K562 (cell line): ENCODE measurements at regions not wholly inside any gene's neighbourhood (a gene's known extent, or its start where the extent isn't known, plus 50 kb on each side); places are given as distances from the start of the nearest gene placed in this dataset.

Experiments used
- ATAC-seq: fragments of 200-7000 bp; cut with Tn5 transposase; 3 replicates; pipeline ENCODE4 v1.9.1; 2020; ENCODE audit warnings: moderate library complexity
- BruUV-seq: library from RNA; stranded (reverse); fragments of 400-500 nt; replicated peaks from 2 replicates; lab custom pipeline; 2021; lab: Mats Ljungman, UMichigan
- CTCF ChIA-PET: fragments of 300-600 bp; formaldehyde crosslinking; extraction: SDS; loops from one replicate; lab custom pipeline; 2021; ENCODE audit warnings: low intra/inter-chr PET ratio; lab: Yijun Ruan, JAX
- POLR2A ChIA-PET: fragments of 300-600, 350-650 bp; sonication (Branson Sonifier 250); formaldehyde crosslinking; extraction: SDS; loops from one replicate; lab custom pipeline; 2021; ENCODE audit warnings: antibody characterized with exemption, inconsistent platforms; lab: Yijun Ruan, JAX
- DNase-seq, 4 experiments: peaks; one replicate each; pipeline versions ENCODE4 v3.0.0 to v3.0.0-alpha.2; 2011 to 2018; ENCODE audit warnings: low spot score in 3 of 4, mixed read lengths in 3 of 4; ENCODE audit errors: extremely low read depth in 1 of 4
- FAIRE-seq: peaks from 2 replicates; lab custom pipeline; 2011; peaks lifted over from hg19 to GRCh38; lab: Jason Lieb, UNC
- H2AFZ ChIP-seq: 2 replicates; pipeline ENCODE4 v1.6.0; 2011; ENCODE audit warnings: low read depth, low read length, control low read depth, inconsistent platforms
- H3K27ac ChIP-seq: fragments of 200-600 bp; 3 replicates; pipeline ENCODE4 v1.8.0; 2011; ENCODE audit warnings: low read depth, mild to moderate bottlenecking, control low read depth, inconsistent platforms, low read length, moderate library complexity, mixed read lengths; ENCODE audit errors: extremely low read depth
- H3K27me3 ChIP-seq, 2 experiments: fragments of 300-600 bp in 1 of 2; 2 replicates in 1 of 2; 3 replicates in 1 of 2; pipeline versions ENCODE4 v1.6.0 to v1.8.0; 2011; ENCODE audit warnings: inconsistent platforms in 2 of 2, low read length in 2 of 2, mild to moderate bottlenecking in 1 of 2, mixed read lengths in 1 of 2, moderate library complexity in 1 of 2; ENCODE audit not compliant: control insufficient read depth in 2 of 2, insufficient read depth in 2 of 2
- H3K36me3 ChIP-seq: fragments of 300-600 bp; 3 replicates; pipeline ENCODE4 v1.8.0; 2011; ENCODE audit warnings: mild to moderate bottlenecking, low read length, inconsistent platforms; ENCODE audit not compliant: control insufficient read depth, insufficient read depth
- H3K4me1 ChIP-seq, 2 experiments: fragments of 200-600 bp in 1 of 2; replicated peaks in 1 of 2; 2 replicates in 1 of 2; 3 replicates in 1 of 2; pipeline versions ENCODE4 v1.5.1 to v1.8.0; 2011; ENCODE audit warnings: inconsistent platforms in 2 of 2, low read length in 2 of 2, mild to moderate bottlenecking in 1 of 2, mixed read lengths in 1 of 2, moderate library complexity in 1 of 2; ENCODE audit not compliant: control insufficient read depth in 2 of 2, insufficient read depth in 2 of 2
- H3K4me2 ChIP-seq: 2 replicates; pipeline ENCODE4 v1.6.1; 2011; ENCODE audit warnings: low read length, control low read depth, inconsistent platforms, mixed read lengths; ENCODE audit not compliant: insufficient read depth
- H3K4me3 ChIP-seq: fragments of 200-600 bp; sonication (generic), shearing (Covaris generic); 2 replicates; pipeline ENCODE4 v1.5.1; 2016; ENCODE audit warnings: control low read depth, inconsistent platforms
- H3K79me2 ChIP-seq: fragments of 200-600 bp; 3 replicates; pipeline ENCODE4 v1.8.0; 2011; ENCODE audit warnings: low read length, inconsistent platforms; ENCODE audit not compliant: control insufficient read depth, insufficient read depth
- H3K9ac ChIP-seq, 2 experiments: 2 replicates each; pipeline versions ENCODE4 v1.6.0 to v1.6.1; 2011; ENCODE audit warnings: low read depth in 2 of 2, low read length in 2 of 2, control low read depth in 1 of 2, inconsistent platforms in 1 of 2, mild to moderate bottlenecking in 1 of 2, mixed read lengths in 1 of 2; ENCODE audit not compliant: insufficient read depth in 1 of 2
- H3K9me1 ChIP-seq: one replicate; pipeline ENCODE4 v1.6.0; 2011; ENCODE audit warnings: inconsistent platforms, mild to moderate bottlenecking, low read length, moderate library complexity; ENCODE audit not compliant: control insufficient read depth, insufficient read depth
- H3K9me3 ChIP-seq: replicated peaks from 2 replicates; pipeline ENCODE4 v1.5.1; 2011; ENCODE audit warnings: low read depth, low read length, inconsistent platforms; ENCODE audit not compliant: control insufficient read depth, insufficient read depth
- H4K20me1 ChIP-seq: replicated peaks from 2 replicates; pipeline ENCODE4 v1.6.1; 2011; ENCODE audit warnings: low read length, inconsistent platforms, mixed read lengths; ENCODE audit not compliant: control insufficient read depth, insufficient read depth
- DIDO1 ChIP-seq: fragments of 450-650 bp; IDR thresholded peaks from 2 replicates; pipeline ENCODE4 v1.6.1; 2016; ENCODE audit warnings: low read depth, missing biosample characterization, missing genetic modification characterization
- FOXK1 ChIP-seq: sonication (generic); formaldehyde crosslinking; IDR thresholded peaks from 2 replicates; pipeline ENCODE4 v1.8.0; 2022; ENCODE audit warnings: missing genetic modification reagents, mild to moderate bottlenecking, borderline replicate concordance
- GATAD2B ChIP-seq: fragments of 450-650 bp; IDR thresholded peaks from 2 replicates; pipeline ENCODE4 v1.6.1; 2017; ENCODE audit warnings: mild to moderate bottlenecking, borderline replicate concordance
- HDAC8 ChIP-seq: fragments of 450-650 bp; IDR thresholded peaks from 2 replicates; pipeline ENCODE4 v1.6.1; 2016; ENCODE audit warnings: mild to moderate bottlenecking, missing genetic modification characterization, moderate library complexity, missing compliant biosample characterization
- HEY1 ChIP-seq: fragments of 250-450 bp; sonication (Bioruptor Pico); IDR thresholded peaks from 2 replicates; pipeline ENCODE4 v1.5.0; 2020; ENCODE audit warnings: mild to moderate bottlenecking, moderate library complexity, borderline replicate concordance
- NFRKB ChIP-seq: fragments of 450-650 bp; IDR thresholded peaks from 2 replicates; pipeline ENCODE4 v1.6.1; 2016; ENCODE audit warnings: low read depth
- PPARD ChIP-seq: fragments of 250-450 bp; sonication (Bioruptor Pico); IDR thresholded peaks from 2 replicates; pipeline ENCODE4 v1.8.0; 2022; ENCODE audit warnings: inconsistent platforms, mild to moderate bottlenecking, moderate library complexity
- SAFB ChIP-seq: fragments of 200-400 bp; formaldehyde crosslinking; IDR thresholded peaks from 2 replicates; pipeline ENCODE4 v1.6.1; 2017; ENCODE audit warnings: low read depth, low read length, borderline replicate concordance
- TFAM ChIP-seq: fragments of 250-450 bp; sonication (Bioruptor Pico); conservative IDR thresholded peaks from 2 replicates; pipeline ENCODE4 v1.5.0; 2021; ENCODE audit warnings: mild to moderate bottlenecking, moderate library complexity
- ZBED1 ChIP-seq: IDR thresholded peaks from 2 replicates; pipeline ENCODE4 v1.6.1; 2014
- ZNF12 ChIP-seq: sonication (generic); formaldehyde crosslinking; IDR thresholded peaks from 2 replicates; pipeline ENCODE4 v1.4.0; 2020; ENCODE audit warnings: mild to moderate bottlenecking, missing genetic modification reagents
- ZNF3 ChIP-seq: fragments of 250-450 bp; sonication (Bioruptor Pico); IDR thresholded peaks from 2 replicates; pipeline ENCODE4 v1.5.0; 2021; ENCODE audit warnings: mild to moderate bottlenecking, moderate library complexity
- WGBS: fragments of 100-300 bp; shearing (Covaris generic); methylation state at CpG from one replicate; pipeline ENCODE4 v1.1.6; 2016; ENCODE audit warnings: low coverage, mixed read lengths; ENCODE audit not compliant: insufficient coverage; ENCODE audit errors: missing lambda C conversion rate; 5-methylcytosine and 5-hydroxymethylcytosine counted together
- in situ Hi-C: fragments of 300-500 bp; cut with MboI; formaldehyde crosslinking; loops from 4 replicates; pipeline ENCODE4 v1.15.0; 2018; ENCODE audit warnings: inconsistent platforms, mixed read lengths
- intact Hi-C: fragments of 100-400 bp; cut with micrococcal nuclease; formaldehyde crosslinking; loops from 2 replicates; pipeline ENCODE4 v1.14.2; 2022
- TF ChIP-seq, protein P1 (sequence below): fragments of 450-650 bp; IDR thresholded peaks from 2 replicates; pipeline ENCODE4 v1.6.1; 2018; ENCODE audit not compliant: partially characterized antibody
- TF ChIP-seq, protein P2 (sequence below): sonication (generic); formaldehyde crosslinking; IDR thresholded peaks from 2 replicates; pipeline ENCODE4 v1.8.1; 2022; ENCODE audit warnings: missing genetic modification reagents
- TF ChIP-seq, protein P3 (sequence below): fragments of 250-450 bp; sonication (Bioruptor Pico); IDR thresholded peaks from 2 replicates; pipeline ENCODE4 v1.5.0; 2021

DNA sequence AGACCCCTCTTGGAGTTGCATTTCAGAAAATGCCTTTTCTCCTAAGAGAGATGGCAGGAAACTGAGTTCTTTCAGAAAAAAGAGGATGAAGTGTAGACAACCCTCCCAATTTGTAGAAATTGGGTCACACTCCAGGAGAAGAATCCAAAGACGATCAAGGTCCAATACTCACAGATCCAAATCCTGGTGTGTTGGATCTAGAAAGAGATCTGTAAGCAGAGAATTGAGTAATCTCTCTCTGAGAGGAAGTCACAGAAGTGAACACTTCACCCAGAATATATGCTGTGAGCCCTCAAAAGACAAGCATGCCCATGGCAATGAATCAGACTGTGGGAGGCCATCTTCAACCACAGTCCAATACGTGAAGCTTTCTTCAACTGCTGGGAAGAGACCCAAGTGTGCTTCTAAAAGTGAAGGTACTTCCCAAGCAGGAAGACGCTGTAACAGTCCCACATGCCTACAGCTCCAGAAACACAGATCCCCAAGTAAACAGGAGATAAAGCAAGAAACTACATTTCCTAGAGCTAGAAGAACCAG, 182.7 kb downstream of the SMC2 start (continued):
- TF ChIP-seq, protein P1, sequence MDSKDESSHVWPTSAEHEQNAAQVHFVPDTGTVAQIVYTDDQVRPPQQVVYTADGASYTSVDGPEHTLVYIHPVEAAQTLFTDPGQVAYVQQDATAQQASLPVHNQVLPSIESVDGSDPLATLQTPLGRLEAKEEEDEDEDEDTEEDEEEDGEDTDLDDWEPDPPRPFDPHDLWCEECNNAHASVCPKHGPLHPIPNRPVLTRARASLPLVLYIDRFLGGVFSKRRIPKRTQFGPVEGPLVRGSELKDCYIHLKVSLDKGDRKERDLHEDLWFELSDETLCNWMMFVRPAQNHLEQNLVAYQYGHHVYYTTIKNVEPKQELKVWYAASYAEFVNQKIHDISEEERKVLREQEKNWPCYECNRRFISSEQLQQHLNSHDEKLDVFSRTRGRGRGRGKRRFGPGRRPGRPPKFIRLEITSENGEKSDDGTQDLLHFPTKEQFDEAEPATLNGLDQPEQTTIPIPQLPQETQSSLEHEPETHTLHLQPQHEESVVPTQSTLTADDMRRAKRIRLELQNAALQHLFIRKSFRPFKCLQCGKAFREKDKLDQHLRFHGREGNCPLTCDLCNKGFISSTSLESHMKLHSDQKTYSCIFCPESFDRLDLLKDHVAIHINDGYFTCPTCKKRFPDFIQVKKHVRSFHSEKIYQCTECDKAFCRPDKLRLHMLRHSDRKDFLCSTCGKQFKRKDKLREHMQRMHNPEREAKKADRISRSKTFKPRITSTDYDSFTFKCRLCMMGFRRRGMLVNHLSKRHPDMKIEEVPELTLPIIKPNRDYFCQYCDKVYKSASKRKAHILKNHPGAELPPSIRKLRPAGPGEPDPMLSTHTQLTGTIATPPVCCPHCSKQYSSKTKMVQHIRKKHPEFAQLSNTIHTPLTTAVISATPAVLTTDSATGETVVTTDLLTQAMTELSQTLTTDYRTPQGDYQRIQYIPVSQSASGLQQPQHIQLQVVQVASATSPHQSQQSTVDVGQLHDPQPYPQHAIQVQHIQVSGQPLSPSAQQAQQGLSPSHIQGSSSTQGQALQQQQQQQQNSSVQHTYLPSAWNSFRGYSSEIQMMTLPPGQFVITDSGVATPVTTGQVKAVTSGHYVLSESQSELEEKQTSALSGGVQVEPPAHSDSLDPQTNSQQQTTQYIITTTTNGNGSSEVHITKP = no peak
- no peak for TF ChIP-seq TFAM (CRISPR knock-in tag)

DNA sequence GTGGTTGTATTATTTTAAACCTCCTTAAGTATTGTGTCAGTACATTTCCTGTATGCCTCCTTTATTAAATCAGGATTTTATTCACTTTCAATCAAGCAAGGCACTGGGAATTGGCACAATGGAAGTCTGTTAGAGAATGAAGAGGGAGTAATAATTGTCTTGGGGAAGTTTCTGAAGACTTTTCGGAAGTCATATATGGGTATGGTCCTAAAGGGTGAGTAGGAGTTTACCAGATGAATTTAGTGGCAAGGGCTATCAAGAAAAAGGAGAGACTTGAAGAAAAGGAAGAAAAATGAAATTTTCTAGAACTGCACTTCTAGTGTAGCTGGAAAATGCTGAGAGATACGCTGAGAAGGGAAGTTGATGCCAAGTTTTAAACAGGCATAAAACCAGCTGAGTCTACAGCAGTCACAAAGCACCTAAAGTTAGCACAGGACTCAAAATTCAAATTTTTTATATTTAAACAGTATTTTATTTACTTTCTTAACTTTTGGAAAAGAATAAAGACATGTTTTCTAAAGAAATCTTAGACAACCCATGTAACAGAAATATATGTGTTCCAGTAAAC, 184.9 kb downstream of the SMC2 start:
- Histone ChIP-seq H4K20me1 (no peaks in the 10 kb centered on the region), H3K9me1 (no peaks in the 10 kb centered on the region), H3K9ac (no peak overlapping the region), H3K9me3 (no peaks in the 10 kb centered on the region), H3K79me2 (no peaks in the 10 kb centered on the region), H3K4me1 (no peaks in the 10 kb centered on the region), H3K36me3 (no peaks in the 10 kb centered on the region), H3K4me2 (no peak overlapping the region), H2AFZ (no peak overlapping the region), H3K27me3 (no peaks in the 10 kb centered on the region), H3K27ac (no peak overlapping the region), H3K4me3 (no peak overlapping the region)
- ChIA-PET CTCF (no interaction called here), POLR2A (no interaction called here)
- DNase-seq (no peak), FAIRE-seq (no peak), ATAC-seq (no peak)
- WGBS = 0% methylated on average over 2 of the region's 2 CpGs
- no TSS peak for BruUV-seq
- in situ Hi-C loops (no loop called here), intact Hi-C loops (no loop called here)
- TF ChIP-seq, protein P2, sequence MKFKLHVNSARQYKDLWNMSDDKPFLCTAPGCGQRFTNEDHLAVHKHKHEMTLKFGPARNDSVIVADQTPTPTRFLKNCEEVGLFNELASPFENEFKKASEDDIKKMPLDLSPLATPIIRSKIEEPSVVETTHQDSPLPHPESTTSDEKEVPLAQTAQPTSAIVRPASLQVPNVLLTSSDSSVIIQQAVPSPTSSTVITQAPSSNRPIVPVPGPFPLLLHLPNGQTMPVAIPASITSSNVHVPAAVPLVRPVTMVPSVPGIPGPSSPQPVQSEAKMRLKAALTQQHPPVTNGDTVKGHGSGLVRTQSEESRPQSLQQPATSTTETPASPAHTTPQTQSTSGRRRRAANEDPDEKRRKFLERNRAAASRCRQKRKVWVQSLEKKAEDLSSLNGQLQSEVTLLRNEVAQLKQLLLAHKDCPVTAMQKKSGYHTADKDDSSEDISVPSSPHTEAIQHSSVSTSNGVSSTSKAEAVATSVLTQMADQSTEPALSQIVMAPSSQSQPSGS (CRISPR knock-in tag) = no peak
- TF ChIP-seq, protein P3, sequence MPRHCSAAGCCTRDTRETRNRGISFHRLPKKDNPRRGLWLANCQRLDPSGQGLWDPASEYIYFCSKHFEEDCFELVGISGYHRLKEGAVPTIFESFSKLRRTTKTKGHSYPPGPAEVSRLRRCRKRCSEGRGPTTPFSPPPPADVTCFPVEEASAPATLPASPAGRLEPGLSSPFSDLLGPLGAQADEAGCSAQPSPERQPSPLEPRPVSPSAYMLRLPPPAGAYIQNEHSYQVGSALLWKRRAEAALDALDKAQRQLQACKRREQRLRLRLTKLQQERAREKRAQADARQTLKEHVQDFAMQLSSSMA (CRISPR knock-in tag) = no peak
- TF ChIP-seq HDAC8 (tag) (no peak), FOXK1 (no peak), DIDO1 (tag) (no peak), ZBED1 (no peak), ZNF3 (no peak), PPARD (no peak), SAFB (no peak), GATAD2B (no peak), NFRKB (no peak), ZNF12 (CRISPR knock-in tag) (no peak), HEY1 (no peak)
